ENCODE measurements at regions not wholly inside any gene's neighbourhood (a gene's known extent, or its start where the extent isn't known, plus 50 kb on each side); places are given as distances from the start of the nearest gene placed in this dataset.
"Not testable (repeated sequence)": the region's sequence is repeated elsewhere in the genome, so short reads cannot be mapped to it uniquely, and the experiment has no call there.

DNA sequence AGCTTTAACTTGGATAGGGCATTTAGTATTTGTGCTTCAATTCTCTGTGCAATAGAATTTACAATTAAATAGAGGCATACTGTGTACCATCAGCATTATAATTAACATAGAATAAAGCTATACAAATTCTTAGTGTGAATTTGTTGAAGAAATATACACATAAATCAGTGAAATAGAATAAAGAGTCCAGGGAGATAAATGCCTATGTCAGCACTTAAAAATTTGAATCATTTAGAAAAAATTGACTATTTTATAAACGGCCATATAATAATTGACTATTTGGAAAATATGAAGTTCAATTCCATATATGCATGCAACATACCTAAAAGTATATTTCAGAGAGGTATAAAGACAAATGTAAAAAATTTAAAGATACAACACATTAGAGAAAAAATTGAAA is 348.7 kb downstream of the NR4A2 start:
- no peak overlapping the region for H3K4me3 Mint-ChIP-seq
- H3K27ac Mint-ChIP-seq: no peak overlapping the region
- no peaks in the 10 kb centered on the region for H3K36me3 Mint-ChIP-seq
- DNase-seq (no peak), ATAC-seq (replicated peaks) (no peak)
- no peaks in the 10 kb centered on the region for H3K4me1 Mint-ChIP-seq
- peaks cover 0 to 2% of the 10 kb centered on the region in 2 donors for H3K9me3 Mint-ChIP-seq
- no peaks in the 10 kb centered on the region for H3K27me3 Mint-ChIP-seq

DNA sequence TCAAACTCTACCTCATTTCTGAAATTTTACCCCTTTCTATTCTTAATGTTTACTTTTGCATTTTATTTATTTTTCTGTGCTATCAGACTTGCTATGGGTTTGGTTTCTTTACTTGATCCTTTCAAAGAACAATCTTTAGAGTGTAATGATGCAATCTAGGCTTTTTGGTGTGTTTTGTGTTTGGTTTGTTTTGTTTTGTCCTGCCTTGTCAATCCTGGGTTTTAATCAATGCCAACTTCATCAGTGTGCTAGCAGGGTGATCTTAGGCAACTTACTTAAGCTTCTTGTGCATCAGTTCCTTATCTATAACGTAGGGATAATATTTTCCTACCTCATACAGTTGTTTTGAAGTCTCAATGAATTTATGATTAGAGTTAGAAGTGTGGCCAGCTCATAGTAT is 350.4 kb downstream of the NR4A2 start:
- no peak overlapping the region for H3K27ac Mint-ChIP-seq
- no peaks in the 10 kb centered on the region for H3K27me3 Mint-ChIP-seq
- H3K4me3 Mint-ChIP-seq: no peak overlapping the region
- H3K4me1 Mint-ChIP-seq: no peaks in the 10 kb centered on the region
- no peak for ATAC-seq (replicated peaks)
- DNase-seq: no peak
- H3K9me3 Mint-ChIP-seq: peaks cover 0 to 3% of the 10 kb centered on the region in 2 donors
- H3K36me3 Mint-ChIP-seq: no peaks in the 10 kb centered on the region

DNA sequence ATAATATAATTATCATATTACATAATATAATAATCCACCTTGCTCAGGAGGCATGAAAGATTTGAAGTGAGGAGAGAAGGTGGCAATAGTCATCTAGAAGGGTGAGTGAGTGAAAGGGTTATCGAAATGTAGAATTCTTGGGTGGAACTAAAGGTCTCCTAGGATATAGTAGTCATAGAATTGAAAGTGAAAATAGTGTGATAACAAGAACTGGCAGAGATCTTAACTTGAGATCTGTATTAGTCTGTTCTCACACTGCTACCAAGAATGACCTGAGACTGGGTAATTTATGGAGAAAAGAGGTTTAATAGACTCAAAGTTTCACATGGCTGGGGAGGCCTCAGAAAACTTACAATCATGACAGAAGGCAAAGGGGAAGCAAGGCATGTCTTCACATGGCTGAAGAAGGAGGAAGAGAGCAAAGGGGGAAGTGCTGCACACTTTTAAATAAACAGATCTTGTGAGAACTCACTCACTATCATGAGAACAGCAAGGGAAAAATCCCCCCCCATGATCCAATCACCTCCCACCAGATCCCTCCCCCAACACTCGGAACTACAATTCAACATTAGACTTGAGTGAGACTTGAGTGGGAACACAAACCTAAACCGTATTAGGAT is 351.5 kb downstream of the NR4A2 start:
- Mint-ChIP-seq H3K4me1 (no peaks in the 10 kb centered on the region), H3K27me3 (no peaks in the 10 kb centered on the region), H3K4me3 (no peak overlapping the region), H3K9me3 (peaks cover 0 to 3% of the 10 kb centered on the region in 2 donors), H3K36me3 (no peaks in the 10 kb centered on the region), H3K27ac (no peak overlapping the region)
- DNase-seq (no peak), ATAC-seq (replicated peaks) (no peak)

DNA sequence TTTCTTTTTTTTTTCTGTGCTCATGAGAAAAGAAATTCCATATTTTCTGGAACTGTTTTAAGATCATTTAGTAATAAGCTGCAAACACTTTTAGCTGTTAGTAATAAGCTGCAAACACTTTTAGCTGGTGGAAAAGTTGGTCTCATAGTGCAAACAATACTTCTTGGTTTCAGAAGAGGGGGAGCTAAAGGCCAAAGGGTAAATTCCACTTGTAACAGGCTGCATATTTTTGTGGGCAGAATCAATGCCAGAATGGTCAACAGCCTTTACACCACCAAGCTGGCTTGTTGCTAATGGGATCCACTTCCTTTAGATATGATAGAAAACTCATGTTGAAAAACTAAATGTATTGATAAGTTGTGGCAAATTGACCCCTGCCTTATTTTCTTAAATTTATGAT is 356.8 kb downstream of the NR4A2 start:
- Mint-ChIP-seq H3K27ac (no peak overlapping the region), H3K36me3 (no peaks in the 10 kb centered on the region), H3K27me3 (no peaks in the 10 kb centered on the region), H3K4me1 (no peaks in the 10 kb centered on the region), H3K4me3 (no peak overlapping the region), H3K9me3 (peaks cover 0 to 1% of the 10 kb centered on the region in 2 donors)
- ATAC-seq (replicated peaks) (no peak), DNase-seq (no peak)

DNA sequence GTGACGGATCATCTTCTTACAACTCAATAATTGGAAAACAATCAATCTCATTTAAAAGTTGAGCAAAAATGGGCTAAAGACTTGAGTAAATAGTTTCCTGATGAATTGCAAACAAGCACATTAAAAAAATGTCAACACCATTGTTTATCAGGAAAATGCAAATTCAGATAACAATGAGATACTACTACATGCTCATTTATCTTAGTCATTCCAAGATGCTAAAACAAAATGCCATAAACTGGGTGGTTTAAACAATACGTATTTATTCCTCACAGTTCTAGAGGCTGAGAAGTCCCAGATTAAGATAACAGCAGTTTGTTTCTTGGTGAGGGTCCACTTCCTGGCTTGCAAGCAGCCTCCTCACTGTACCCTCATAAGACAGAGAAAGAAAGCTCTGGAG is 359.6 kb downstream of the NR4A2 start:
- H3K27me3 Mint-ChIP-seq: no peaks in the 10 kb centered on the region
- DNase-seq: no peak

DNA sequence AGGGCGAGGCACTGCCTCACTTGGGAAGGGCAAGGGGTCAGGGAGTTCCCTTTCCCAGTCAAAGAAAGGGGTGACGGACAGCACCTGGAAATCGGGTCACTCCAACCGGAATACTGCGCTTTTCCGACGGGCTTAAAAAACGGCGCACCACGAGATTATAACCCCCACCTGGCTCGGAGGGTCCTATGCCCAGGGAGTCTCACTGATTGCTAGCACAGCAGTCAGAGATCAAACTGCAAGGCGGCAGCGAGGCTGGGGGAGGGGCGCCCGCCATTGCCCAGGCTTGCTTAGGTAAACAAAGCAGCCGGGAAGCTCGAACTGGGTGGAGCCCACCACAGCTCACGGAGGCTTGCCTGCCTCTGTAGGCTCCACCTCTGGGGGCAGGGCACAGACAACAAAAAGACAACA is 366.5 kb downstream of the NR4A2 start:
- H3K4me1 Mint-ChIP-seq; H3K9me3 Mint-ChIP-seq; H3K4me3 Mint-ChIP-seq; H3K27ac Mint-ChIP-seq; DNase-seq; H3K27me3 Mint-ChIP-seq; ATAC-seq (replicated peaks); H3K36me3 Mint-ChIP-seq: not testable (repeated sequence)

More for the DNA sequence above, 359.6 kb downstream of the NR4A2 start:
- no peak for ATAC-seq (replicated peaks)
- no peaks in the 10 kb centered on the region for H3K4me1 Mint-ChIP-seq
- H3K9me3 Mint-ChIP-seq: peaks cover 0 to 1% of the 10 kb centered on the region in 2 donors
- no peak overlapping the region for H3K27ac Mint-ChIP-seq
- H3K36me3 Mint-ChIP-seq: no peaks in the 10 kb centered on the region
- H3K4me3 Mint-ChIP-seq: no peak overlapping the region

DNA sequence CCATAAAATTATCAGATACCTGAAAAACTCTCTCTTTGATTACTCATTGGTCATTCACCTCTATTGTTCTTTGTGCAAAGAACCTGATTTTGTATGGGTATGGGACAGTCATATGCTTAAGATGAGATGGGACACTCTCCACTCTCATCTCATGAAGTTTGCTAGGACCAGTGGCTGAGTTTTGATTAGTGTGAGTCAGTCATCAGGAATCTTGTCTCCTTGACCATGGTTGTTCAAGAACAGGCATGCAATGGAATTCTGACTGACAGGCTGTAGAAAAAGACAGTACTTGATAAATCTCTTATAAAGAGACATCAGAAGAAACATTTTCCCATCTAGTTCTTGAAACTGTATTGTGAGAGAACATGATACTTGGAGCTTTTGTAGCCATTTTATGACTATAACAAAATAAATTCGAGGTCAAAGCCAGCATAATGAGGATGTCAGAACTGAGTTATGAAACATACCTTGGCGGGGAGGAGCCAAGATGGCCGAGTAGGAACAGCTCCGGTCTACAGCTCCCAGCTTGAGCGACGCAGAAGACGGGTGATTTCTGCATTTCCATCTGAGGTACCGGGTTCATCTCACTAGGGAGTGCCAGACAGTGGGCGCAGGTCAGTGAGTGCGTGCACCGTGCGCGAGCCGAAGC is 367.0 kb downstream of the NR4A2 start:
- no peak for DNase-seq
- no peak for ATAC-seq (replicated peaks)
- Mint-ChIP-seq H3K9me3 (no peaks in the 10 kb centered on the region), H3K27ac (no peak overlapping the region), H3K27me3 (no peaks in the 10 kb centered on the region), H3K36me3 (no peaks in the 10 kb centered on the region), H3K4me1 (no peaks in the 10 kb centered on the region), H3K4me3 (no peak overlapping the region)

DNA sequence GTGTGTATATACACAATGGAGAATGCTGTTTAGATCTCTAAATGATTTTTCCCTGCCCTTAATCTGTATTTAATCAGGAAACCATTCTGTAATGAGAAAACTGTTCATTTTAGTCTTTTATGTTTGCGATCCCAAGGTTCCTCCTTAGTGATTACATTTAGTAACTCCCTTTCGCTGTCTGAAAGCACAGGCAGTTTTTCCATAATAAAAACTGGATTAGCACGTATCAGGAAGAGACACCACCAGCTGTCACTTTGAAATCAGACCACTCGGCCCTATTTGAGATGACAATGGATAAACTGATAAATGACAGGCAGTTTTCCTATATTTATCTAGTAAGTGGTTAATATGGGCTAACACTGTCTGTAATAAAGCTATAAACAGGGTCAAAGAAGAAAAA is 370.9 kb downstream of the NR4A2 start:
- no peaks in the 10 kb centered on the region for H3K36me3 Mint-ChIP-seq
- no peak overlapping the region for H3K27ac Mint-ChIP-seq
- no peaks in the 10 kb centered on the region for H3K9me3 Mint-ChIP-seq
- no peaks in the 10 kb centered on the region for H3K27me3 Mint-ChIP-seq
- H3K4me3 Mint-ChIP-seq: no peak overlapping the region
- ATAC-seq (replicated peaks) (no peak), DNase-seq (no peak)
- H3K4me1 Mint-ChIP-seq: no peaks in the 10 kb centered on the region

DNA sequence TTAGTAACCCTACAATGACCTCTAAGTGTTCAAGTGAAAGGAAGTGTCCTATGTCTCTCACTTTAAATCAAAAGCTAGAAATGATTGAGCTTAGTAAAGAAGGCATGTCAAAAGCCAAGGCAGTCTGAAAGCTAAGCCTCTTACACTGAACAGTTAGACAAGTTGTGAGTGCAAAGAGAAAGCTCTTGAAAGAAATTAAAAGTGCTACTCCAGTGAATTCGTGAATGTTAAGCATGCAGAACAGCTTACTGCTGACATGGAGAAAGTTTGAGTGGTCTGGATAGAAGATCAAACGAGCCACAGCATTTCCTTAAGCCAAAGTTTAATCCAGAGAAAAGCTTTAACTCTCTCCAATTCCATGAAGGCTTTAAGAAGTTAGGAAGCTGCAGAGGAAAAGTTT is 373.7 kb downstream of the NR4A2 start:
- Mint-ChIP-seq H3K4me3 (no peak overlapping the region), H3K36me3 (no peaks in the 10 kb centered on the region)
- ATAC-seq (replicated peaks): no peak

DNA sequence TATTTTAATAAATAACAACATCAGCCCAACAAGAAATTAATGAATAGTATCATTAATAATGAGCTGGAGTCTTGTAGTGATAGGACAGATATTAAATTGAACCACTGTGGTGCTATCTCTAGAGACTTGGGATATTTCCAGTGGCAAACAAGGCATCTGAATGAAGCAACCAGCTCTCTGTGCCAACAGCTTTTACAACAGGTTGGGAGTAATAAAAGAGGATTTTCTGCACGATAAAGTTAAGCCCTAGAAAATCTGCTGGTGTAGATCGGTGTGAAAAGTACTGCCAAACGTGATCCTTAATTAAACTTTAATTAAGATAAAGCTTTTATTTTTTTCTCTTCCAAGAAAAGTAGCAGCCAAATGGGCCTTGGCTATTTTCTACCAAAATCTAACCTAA is 385.5 kb downstream of the NR4A2 start:
- ATAC-seq (replicated peaks): no peak

More for the DNA sequence above, 373.7 kb downstream of the NR4A2 start:
- H3K9me3 Mint-ChIP-seq: no peaks in the 10 kb centered on the region
- no peaks in the 10 kb centered on the region for H3K4me1 Mint-ChIP-seq
- no peak overlapping the region for H3K27ac Mint-ChIP-seq
- no peaks in the 10 kb centered on the region for H3K27me3 Mint-ChIP-seq
- no peak for DNase-seq

DNA sequence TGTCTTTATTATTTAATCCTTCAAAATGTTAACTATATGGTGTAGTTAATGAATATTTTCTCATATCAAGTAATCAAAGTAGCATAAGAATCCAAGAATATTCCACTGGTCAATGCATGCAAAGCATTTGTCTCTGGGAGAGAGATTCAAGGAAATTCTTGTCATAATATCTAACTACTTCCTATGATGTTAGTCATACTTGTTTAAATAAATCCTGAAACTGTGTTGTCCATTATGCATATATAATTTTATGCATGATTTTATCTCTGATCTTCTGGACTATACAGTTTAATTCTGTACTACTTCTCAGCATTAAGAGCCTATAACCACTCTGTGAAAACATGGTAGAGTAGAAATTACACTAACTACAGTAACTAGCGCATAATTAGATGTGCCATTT is 388.3 kb downstream of the NR4A2 start:
- Mint-ChIP-seq H3K27ac (no peak overlapping the region), H3K4me3 (no peak overlapping the region), H3K27me3 (no peaks in the 10 kb centered on the region), H3K4me1 (no peaks in the 10 kb centered on the region), H3K9me3 (peaks cover 4 to 9% of the 10 kb centered on the region in 2 donors), H3K36me3 (no peaks in the 10 kb centered on the region)
- no peak for DNase-seq
- no peak for ATAC-seq (replicated peaks)

More for the DNA sequence above, 385.5 kb downstream of the NR4A2 start:
- Mint-ChIP-seq H3K36me3 (no peaks in the 10 kb centered on the region), H3K27me3 (no peaks in the 10 kb centered on the region), H3K4me3 (no peak overlapping the region), H3K9me3 (peaks cover 4% of the 10 kb centered on the region in 2 donors), H3K27ac (no peak overlapping the region), H3K4me1 (no peaks in the 10 kb centered on the region)
- no peak for DNase-seq

DNA sequence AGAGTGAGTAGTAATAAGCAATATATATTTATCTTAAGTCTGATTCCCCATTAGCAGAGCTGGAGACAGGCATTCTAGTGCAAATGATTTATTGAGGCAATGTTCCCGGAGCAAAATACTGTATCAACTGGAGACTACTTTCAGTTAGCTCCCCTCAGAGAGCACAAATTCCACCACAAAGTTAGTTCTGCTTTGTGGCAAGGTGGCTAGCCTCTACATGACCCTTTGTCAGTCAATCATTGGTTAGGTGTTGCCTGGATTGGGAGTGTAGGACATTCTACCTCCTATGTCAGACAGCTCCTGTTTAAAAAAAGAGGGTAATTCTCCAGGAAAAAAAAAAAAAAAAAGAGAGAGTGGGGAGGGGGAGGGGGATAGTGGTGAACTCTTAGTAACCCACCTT is 402.2 kb downstream of the NR4A2 start:
- Mint-ChIP-seq H3K27ac (no peak overlapping the region), H3K9me3 (peaks cover 5% of the 10 kb centered on the region in 2 donors), H3K27me3 (no peaks in the 10 kb centered on the region), H3K36me3 (no peaks in the 10 kb centered on the region), H3K4me1 (no peaks in the 10 kb centered on the region), H3K4me3 (no peak overlapping the region)
- no peak for DNase-seq
- ATAC-seq (replicated peaks): no peak

DNA sequence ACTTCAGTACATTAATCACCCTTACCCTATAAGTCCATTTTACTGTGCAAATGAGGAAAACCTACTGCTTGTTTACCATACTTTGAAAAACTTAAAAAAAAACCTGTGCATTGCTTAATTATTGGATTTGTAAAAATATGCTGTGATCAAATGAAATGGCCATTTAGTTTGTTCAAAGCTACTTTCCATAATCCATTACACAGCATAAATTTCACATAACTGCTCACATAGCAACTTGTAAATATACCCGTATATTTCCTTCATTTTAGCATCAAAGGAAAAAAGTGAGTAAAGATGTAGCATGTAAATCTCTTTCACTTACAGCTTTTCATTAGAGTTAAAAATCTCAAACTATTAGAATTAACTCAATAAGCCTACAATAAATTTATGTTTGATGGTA is 415.1 kb downstream of the NR4A2 start:
- H3K9me3 Mint-ChIP-seq: no peaks in the 10 kb centered on the region
- DNase-seq (no peak), ATAC-seq (replicated peaks) (no peak)
- H3K27me3 Mint-ChIP-seq: no peaks in the 10 kb centered on the region
- H3K36me3 Mint-ChIP-seq: no peaks in the 10 kb centered on the region
- H3K27ac Mint-ChIP-seq: no peak overlapping the region
- H3K4me3 Mint-ChIP-seq: no peak overlapping the region
- H3K4me1 Mint-ChIP-seq: no peaks in the 10 kb centered on the region

DNA sequence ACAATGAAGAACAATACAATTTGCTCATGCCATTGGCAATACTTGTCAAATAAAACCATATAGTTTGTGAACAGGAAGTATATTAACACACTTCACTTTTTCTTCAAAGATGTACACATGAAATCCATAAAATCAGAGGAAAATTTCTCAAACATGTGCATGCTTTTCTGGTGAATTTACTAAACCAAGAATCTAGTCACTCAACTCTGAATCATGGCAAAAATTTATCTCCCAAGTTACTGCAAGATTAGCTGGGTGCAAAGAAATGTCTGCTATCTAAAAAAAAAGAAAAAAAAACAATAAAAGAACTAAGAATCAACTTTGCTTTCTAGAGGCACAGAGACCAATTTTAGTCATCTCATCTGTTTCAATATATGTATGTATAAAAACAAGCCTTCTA is 419.2 kb downstream of the NR4A2 start:
- DNase-seq (no peak), ATAC-seq (replicated peaks) (no peak)
- H3K27me3 Mint-ChIP-seq: no peaks in the 10 kb centered on the region
- no peak overlapping the region for H3K4me3 Mint-ChIP-seq
- H3K4me1 Mint-ChIP-seq: no peaks in the 10 kb centered on the region
- H3K9me3 Mint-ChIP-seq: no peaks in the 10 kb centered on the region
- no peak overlapping the region for H3K27ac Mint-ChIP-seq
- no peaks in the 10 kb centered on the region for H3K36me3 Mint-ChIP-seq

DNA sequence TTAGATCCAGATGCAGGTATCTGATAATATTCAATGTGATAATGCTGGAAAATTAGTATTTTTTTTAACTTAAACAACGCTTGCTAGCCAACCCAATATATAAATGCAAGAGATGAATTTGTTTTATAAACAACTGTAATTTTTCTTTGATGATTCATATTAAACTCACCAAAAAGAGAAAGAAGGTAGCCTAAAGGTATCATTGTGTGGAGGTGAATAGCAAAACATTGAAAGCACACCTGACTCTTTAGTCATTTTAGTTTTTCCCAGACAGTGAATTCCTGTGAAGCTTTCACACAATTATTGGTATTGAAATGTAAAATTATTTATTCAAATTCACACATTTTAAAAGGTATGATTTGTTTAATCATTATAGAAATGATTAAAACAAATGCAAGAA is 424.0 kb downstream of the NR4A2 start:
- DNase-seq (no peak), ATAC-seq (replicated peaks) (no peak)
- Mint-ChIP-seq H3K27me3 (no peaks in the 10 kb centered on the region), H3K4me3 (no peak overlapping the region), H3K9me3 (no peaks in the 10 kb centered on the region), H3K4me1 (no peaks in the 10 kb centered on the region), H3K36me3 (no peaks in the 10 kb centered on the region), H3K27ac (no peak overlapping the region)

All from stimulated activated naive B cell treated with anti-CD40 and anti-IgM and Interleukin-4, amounts not matched to agents 10 μg/mL and 1 μg/mL and 100 μg/mL, for 72 hours (primary cell).